Upper lobe of left lung (tissue), 6 donors: ENCODE measurements at regions not wholly inside any gene's neighbourhood (a gene's known extent, or its start where the extent isn't known, plus 50 kb on each side); places are given as distances from the start of the nearest gene placed in this dataset.

Experiments
- ATAC-seq, 2 donors: fragments of 200-7000 bp; cut with Tn5 transposase; one replicate each; pipeline ENCODE4 v1.9.1; 2022; ENCODE audit warnings: mild to moderate bottlenecking in 2 of 2, moderate library complexity in 2 of 2; ENCODE audit not compliant: low FRiP score in 2 of 2
- DNase-seq, 2 donors: peaks; one replicate each; pipeline ENCODE4 v3.0.0-alpha.2; 2019 to 2020
- H3K27ac ChIP-seq, 4 donors: fragments of 200-600 bp; sonication (generic); one replicate each; pipeline ENCODE4 v1.5.1; 2016 to 2019
- H3K27me3 ChIP-seq, 4 donors: fragments of 200-600 bp; sonication (generic); one replicate each; pipeline ENCODE4 v1.5.1; 2017 to 2019
- H3K36me3 ChIP-seq, 4 donors: fragments of 200-600 bp; sonication (generic); one replicate each; pipeline ENCODE4 v1.5.1; 2016 to 2019
- H3K4me1 ChIP-seq, 4 donors: fragments of 200-600 bp; sonication (generic); one replicate each; pipeline ENCODE4 v1.5.1; 2018 to 2019
- H3K4me3 ChIP-seq, 4 donors: fragments of 200-600 bp; sonication (generic); one replicate each; pipeline ENCODE4 v1.5.1; 2017 to 2019; ENCODE audit warnings: mild to moderate bottlenecking in 2 of 4, moderate library complexity in 1 of 4
- H3K9me3 ChIP-seq, 4 donors: fragments of 200-600 bp; sonication (generic); one replicate each; pipeline ENCODE4 v1.5.1; 2018 to 2019
- CTCF ChIP-seq, 6 experiments: fragments of 450-650 bp in 4 of 6; fragments of 200-600 bp in 2 of 6; sonication (generic) in 2 of 6; IDR thresholded peaks; one replicate each; pipeline ENCODE4 v1.5.1; 2016 to 2019; ENCODE audit warnings: antibody characterized with exemption in 6 of 6
- EP300 ChIP-seq, 4 donors: sonication (generic); formaldehyde crosslinking; IDR thresholded peaks; one replicate each; pipeline ENCODE4 v1.5.1; 2017; ENCODE audit warnings: antibody characterized with exemption in 4 of 4, control low read depth in 2 of 4
- POLR2A ChIP-seq, 4 donors: fragments of 450-650 bp; IDR thresholded peaks; one replicate each; pipeline ENCODE4 v1.5.1; 2016 to 2017; ENCODE audit warnings: antibody characterized with exemption in 4 of 4, mild to moderate bottlenecking in 2 of 4
- POLR2AphosphoS5 ChIP-seq, 2 donors: sonication (generic); formaldehyde crosslinking; IDR thresholded peaks; one replicate each; pipeline ENCODE4 v1.5.1; 2017; ENCODE audit warnings: antibody characterized with exemption in 2 of 2
- WGBS, 2 donors: methylation state at CpG; one replicate each; pipeline ENCODE4 v1.1.5; 2017 to 2018; 5-methylcytosine and 5-hydroxymethylcytosine counted together
- donor health status: DM: no; HTN: no; CAD: no; lungs with moderate emphysema.
- donor health status: DM: no; HTN: yes; CAD: no; lungs with severe emphysema.

- Histone ChIP-seq H3K27me3 (no peaks in the 10 kb centered on the region), H3K4me3 (no peak overlapping the region), H3K4me1 (no peaks in the 10 kb centered on the region), H3K27ac (no peak overlapping the region), H3K36me3 (no peaks in the 10 kb centered on the region), H3K9me3 (peaks cover 0 to 3% (median 0%) of the 10 kb centered on the region in 4 donors)
- TF ChIP-seq POLR2A (IDR thresholded peaks at IDR 0.05): no peak
- no peak for ATAC-seq
- DNase-seq: no peak
- 72 to 74% methylated on average over 3 of the region's 3 CpGs for WGBS, 2 donors
These were observed 283.9 kb downstream of the BCHE start for GRCh38 chr3:165553371-165553770.

GRCh38 chr3:165549665-165550064 lies 287.6 kb downstream of the BCHE start:
- Histone ChIP-seq H3K36me3 (no peaks in the 10 kb centered on the region), H3K4me1 (no peaks in the 10 kb centered on the region)

GRCh38 chr3:165549037-165549436 lies 288.2 kb downstream of the BCHE start:
- Histone ChIP-seq H3K4me3 (no peak overlapping the region), H3K27ac (no peak overlapping the region), H3K4me1 (no peaks in the 10 kb centered on the region), H3K9me3 (peaks cover 0 to 3% (median 0%) of the 10 kb centered on the region in 4 donors), H3K27me3 (no peaks in the 10 kb centered on the region), H3K36me3 (no peaks in the 10 kb centered on the region)
- TF ChIP-seq POLR2AphosphoS5 (IDR thresholded peaks at IDR 0.05) (no peak), CTCF (IDR thresholded peaks at IDR 0.05) (no peak), POLR2A (IDR thresholded peaks at IDR 0.05) (no peak), EP300 (IDR thresholded peaks at IDR 0.05) (no peak)
- 44 to 63% methylated on average over 1 of the region's 1 CpG for WGBS, 2 donors
- no peak for DNase-seq
- no peak for ATAC-seq

More at GRCh38 chr3:165549665-165550064, 287.6 kb downstream of the BCHE start:
- no peak overlapping the region for H3K27ac ChIP-seq
- no peaks in the 10 kb centered on the region for H3K27me3 ChIP-seq
- H3K4me3 ChIP-seq: no peak overlapping the region
- DNase-seq (no peak), ATAC-seq (no peak)
- 60 to 75% methylated on average over 5 of the region's 5 CpGs for WGBS, 2 donors
- no peak for TF ChIP-seq POLR2A (IDR thresholded peaks at IDR 0.05)
- no peak for TF ChIP-seq CTCF (IDR thresholded peaks at IDR 0.05)
- no peak for TF ChIP-seq POLR2AphosphoS5 (IDR thresholded peaks at IDR 0.05)
- no peak for TF ChIP-seq EP300 (IDR thresholded peaks at IDR 0.05)
- H3K9me3 ChIP-seq: peaks cover 0 to 3% (median 0%) of the 10 kb centered on the region in 4 donors

- 77 to 86% methylated on average over 4 of the region's 4 CpGs for WGBS, 2 donors
- ATAC-seq (no peak), DNase-seq (no peak)
- Histone ChIP-seq H3K4me1 (no peaks in the 10 kb centered on the region), H3K27ac (no peak overlapping the region), H3K4me3 (no peak overlapping the region), H3K27me3 (no peaks in the 10 kb centered on the region), H3K36me3 (no peaks in the 10 kb centered on the region), H3K9me3 (peaks cover 0 to 3% (median 0%) of the 10 kb centered on the region in 4 donors)
- TF ChIP-seq CTCF (IDR thresholded peaks at IDR 0.05): no peak
- TF ChIP-seq POLR2AphosphoS5 (IDR thresholded peaks at IDR 0.05): no peak
- TF ChIP-seq EP300 (IDR thresholded peaks at IDR 0.05): no peak
- TF ChIP-seq POLR2A (IDR thresholded peaks at IDR 0.05): no peak
These were observed 292.2 kb downstream of the BCHE start for GRCh38 chr3:165545059-165545458.

GRCh38 chr3:165544432-165544831 lies 292.8 kb downstream of the BCHE start:
- TF ChIP-seq EP300 (IDR thresholded peaks at IDR 0.05) (no peak), POLR2AphosphoS5 (IDR thresholded peaks at IDR 0.05) (no peak), CTCF (IDR thresholded peaks at IDR 0.05) (no peak), POLR2A (IDR thresholded peaks at IDR 0.05) (no peak)
- Histone ChIP-seq H3K4me3 (no peak overlapping the region), H3K9me3 (peaks cover 0 to 3% (median 0%) of the 10 kb centered on the region in 4 donors), H3K4me1 (no peaks in the 10 kb centered on the region), H3K27ac (no peak overlapping the region), H3K27me3 (no peaks in the 10 kb centered on the region), H3K36me3 (no peaks in the 10 kb centered on the region)
- no peak for ATAC-seq
- 81 to 84% methylated on average over 7 of the region's 7 CpGs for WGBS, 2 donors
- no peak for DNase-seq
